Thyroid gland (tissue), 4 donors: ENCODE measurements at regions not wholly inside any gene's neighbourhood (a gene's known extent, or its start where the extent isn't known, plus 50 kb on each side); places are given as distances from the start of the nearest gene placed in this dataset.

Experiments
- CTCF ChIP-seq, 6 experiments: fragments of 200-600 bp in 3 of 6; fragments of 450-650 bp in 3 of 6; sonication (generic) in 3 of 6; IDR thresholded peaks; one replicate each; pipeline ENCODE4 v1.5.1; 2016 to 2019; ENCODE audit warnings: antibody characterized with exemption in 6 of 6, mild to moderate bottlenecking in 2 of 6, inconsistent platforms in 1 of 6, moderate library complexity in 1 of 6
- POLR2A ChIP-seq, 2 donors: fragments of 450-650 bp; IDR thresholded peaks; one replicate each; pipeline ENCODE4 v1.6.1; 2017; ENCODE audit warnings: antibody characterized with exemption in 2 of 2, mild to moderate bottlenecking in 2 of 2, moderate library complexity in 1 of 2

GRCh38 chr18:39990540-39990939 is 1964.5 kb upstream of the PIK3C3 start:
- TF ChIP-seq POLR2A (IDR thresholded peaks at IDR 0.05): no peak
- TF ChIP-seq CTCF (IDR thresholded peaks at IDR 0.05): no peak
